ENCODE measurements at regions not wholly inside any gene's neighbourhood (a gene's known extent, or its start where the extent isn't known, plus 50 kb on each side); places are given as distances from the start of the nearest gene placed in this dataset.

GRCh38 chr13:26950546-26950945 is 190.0 kb upstream of the GPR12 start:
- TF ChIP-seq FOXM1 (IDR thresholded peaks at IDR 0.05; ENCODE audit: borderline replicate concordance, low read depth) (no peak), TEAD4 (IDR thresholded peaks at IDR 0.05) (no peak), TAF1 (IDR thresholded peaks at IDR 0.05; ENCODE audit: low read depth) (no peak), CREB1 (IDR thresholded peaks at IDR 0.05; ENCODE audit: low read depth) (no peak), RAD21 (IDR thresholded peaks at IDR 0.05; ENCODE audit: low read depth) (no peak), EP300 (IDR thresholded peaks at IDR 0.05; ENCODE audit: borderline replicate concordance) (no peak), YY1 (IDR thresholded peaks at IDR 0.05; ENCODE audit: low read depth) (no peak)
- TF ChIP-seq, protein P1, sequence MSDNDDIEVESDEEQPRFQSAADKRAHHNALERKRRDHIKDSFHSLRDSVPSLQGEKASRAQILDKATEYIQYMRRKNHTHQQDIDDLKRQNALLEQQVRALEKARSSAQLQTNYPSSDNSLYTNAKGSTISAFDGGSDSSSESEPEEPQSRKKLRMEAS (IDR thresholded peaks at IDR 0.05): no peak
